Psoas muscle (tissue), 7 donors: ENCODE measurements at regions not wholly inside any gene's neighbourhood (a gene's known extent, or its start where the extent isn't known, plus 50 kb on each side); places are given as distances from the start of the nearest gene placed in this dataset.
"Not testable (repeated sequence)": the region's sequence is repeated elsewhere in the genome, so short reads cannot be mapped to it uniquely, and the experiment has no call there.

ENCODE experiments used
- ATAC-seq, 4 donors: fragments of 200-7000 bp; cut with Tn5 transposase; one replicate each; pipeline ENCODE4 v1.9.1; 2020; ENCODE audit warnings: moderate library complexity in 3 of 4, mild to moderate bottlenecking in 2 of 4
- DNase-seq, 2 donors: peaks; one replicate each; pipeline ENCODE4 v3.0.0-alpha.2; 2020
- H3K27ac ChIP-seq: fragments of 200-600 bp; one replicate; pipeline ENCODE4 v1.8.0; 2022
- H3K27me3 ChIP-seq, 3 donors: fragments of 200-600 bp in 1 of 3; one replicate each; pipeline versions ENCODE4 v1.6.1 to v1.8.0; 2013 to 2022; ENCODE audit warnings: low read length in 2 of 3, mild to moderate bottlenecking in 2 of 3, moderate library complexity in 1 of 3; ENCODE audit not compliant: insufficient read depth in 3 of 3
- H3K36me3 ChIP-seq, 2 donors: fragments of 200-600 bp in 1 of 2; one replicate each; pipeline versions ENCODE4 v1.6.1 to v1.8.0; 2013 to 2022; ENCODE audit warnings: low read depth in 1 of 2, mild to moderate bottlenecking in 1 of 2, moderate library complexity in 1 of 2; ENCODE audit not compliant: insufficient read depth in 1 of 2
- H3K4me1 ChIP-seq: fragments of 200-600 bp; one replicate; pipeline ENCODE4 v1.8.0; 2022
- H3K4me3 ChIP-seq: fragments of 200-600 bp; one replicate; pipeline ENCODE4 v1.8.0; 2022; ENCODE audit warnings: mild to moderate bottlenecking
- H3K9me3 ChIP-seq: fragments of 200-600 bp; one replicate; pipeline ENCODE4 v1.8.0; 2022
- CTCF ChIP-seq: fragments of 200-600 bp; IDR thresholded peaks from one replicate; pipeline ENCODE4 v1.8.0; 2022; ENCODE audit warnings: antibody characterized with exemption
- WGBS, 3 donors: extraction: QIAGEN DNeasy Blood & Tissue Kit; methylation state at CpG; one replicate each; pipeline versions ENCODE4 v1.1.6 to v1.1.7; 2013; 5-methylcytosine and 5-hydroxymethylcytosine counted together
- intact Hi-C, 2 donors: fragments of 100-400 bp; cut with DNase I; formaldehyde crosslinking; loops; one replicate each; pipeline versions ENCODE4 v1.11.0 to v1.14.2; 2022
- donor health status: healthy with polysubstance abuse.
- donor health status: DM: no; HTN: no; CAD: no; lungs with moderate emphysema.
- donor health status: Bipolar disorder and iron deficiency.
- donor health status: healthy.
- donor health status: DM: yes; HTN: yes; CAD: no.
- donor health status: DM: no; HTN: no; CAD: no.
- donor health status: DM: yes; HTN: yes; CAD: no.

GRCh38 chr1:99385852-99386251, 121.6 kb downstream of the PLPPR4 start:
- H3K9me3 ChIP-seq: no peaks in the 10 kb centered on the region
- H3K4me3 ChIP-seq: no peak overlapping the region
- no peaks in the 10 kb centered on the region for H3K36me3 ChIP-seq
- intact Hi-C loops: no loop called here
- H3K4me1 ChIP-seq: no peaks in the 10 kb centered on the region
- H3K27me3 ChIP-seq: no peaks in the 10 kb centered on the region
- no peak for DNase-seq
- no peak for TF ChIP-seq CTCF
- WGBS, 3 donors: 90 to 95% (median 91%) methylated on average over 4 of the region's 4 CpGs
- H3K27ac ChIP-seq: no peak overlapping the region
- no peak for ATAC-seq

- H3K27me3 ChIP-seq: no peaks in the 10 kb centered on the region
- no peak overlapping the region for H3K27ac ChIP-seq
- DNase-seq: no peak
- intact Hi-C loops: no loop called here
- ATAC-seq: no peak
- H3K9me3 ChIP-seq: no peaks in the 10 kb centered on the region
- H3K36me3 ChIP-seq: no peaks in the 10 kb centered on the region
- H3K4me1 ChIP-seq: no peaks in the 10 kb centered on the region
- no peak overlapping the region for H3K4me3 ChIP-seq
- 91 to 93% (median 92%) methylated on average over 2 of the region's 2 CpGs for WGBS, 3 donors
- no peak for TF ChIP-seq CTCF
These were observed 132.1 kb downstream of the PLPPR4 start for GRCh38 chr1:99396389-99396788.

DNA sequence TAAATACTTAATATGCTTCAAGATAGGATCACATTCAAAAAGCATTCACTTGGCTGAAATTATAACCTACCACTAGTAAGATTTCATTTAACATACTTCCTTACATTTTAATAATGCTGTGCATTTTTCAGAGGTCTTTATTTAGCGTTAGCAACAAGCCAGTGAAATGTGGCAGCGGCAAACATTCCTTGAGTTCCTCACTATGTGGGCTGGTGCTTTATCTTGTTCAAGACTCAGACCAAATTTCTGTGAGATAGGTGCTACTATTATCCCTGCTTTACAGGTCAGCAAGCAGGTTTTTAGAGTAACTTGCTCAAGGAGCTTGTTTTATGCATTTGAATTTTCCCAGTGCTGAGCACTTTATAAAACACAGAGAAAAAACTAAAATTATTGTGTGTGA, 132.7 kb downstream of the PLPPR4 start:
- 36 to 45% (median 44%) methylated on average over 2 of the region's 2 CpGs for WGBS, 3 donors
- no peak for ATAC-seq
- no peaks in the 10 kb centered on the region for H3K4me1 ChIP-seq
- no peak for DNase-seq
- no peak for TF ChIP-seq CTCF
- H3K27me3 ChIP-seq: no peaks in the 10 kb centered on the region
- H3K36me3 ChIP-seq: no peaks in the 10 kb centered on the region
- no peak overlapping the region for H3K27ac ChIP-seq
- no peak overlapping the region for H3K4me3 ChIP-seq
- intact Hi-C loops: no loop called here
- no peaks in the 10 kb centered on the region for H3K9me3 ChIP-seq

GRCh38 chr1:99397863-99398262, 133.6 kb downstream of the PLPPR4 start:
- ATAC-seq (no peak), DNase-seq (no peak)
- no peak overlapping the region for H3K4me3 ChIP-seq
- no peaks in the 10 kb centered on the region for H3K4me1 ChIP-seq
- intact Hi-C loops: no loop called here
- no peak overlapping the region for H3K27ac ChIP-seq
- H3K36me3 ChIP-seq: no peaks in the 10 kb centered on the region
- no peak for TF ChIP-seq CTCF
- H3K9me3 ChIP-seq: no peaks in the 10 kb centered on the region
- no peaks in the 10 kb centered on the region for H3K27me3 ChIP-seq

DNA sequence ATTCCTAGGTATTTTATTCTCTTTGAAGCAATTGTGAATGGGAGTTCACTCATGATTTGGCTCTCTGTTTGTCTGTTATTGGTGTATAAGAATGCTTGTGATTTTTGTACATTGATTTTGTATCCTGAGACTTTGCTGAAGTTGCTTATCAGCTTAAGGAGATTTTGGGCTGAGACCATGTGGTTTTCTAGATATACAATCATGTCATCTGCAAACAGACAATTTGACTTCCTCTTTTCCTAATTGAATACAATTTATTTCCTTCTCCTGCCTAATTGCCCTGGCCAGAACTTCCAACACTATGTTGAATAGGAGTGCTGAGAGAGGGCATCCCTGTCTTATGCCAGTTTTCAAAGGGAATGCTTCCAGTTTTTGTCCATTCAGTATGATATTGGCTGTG, 137.3 kb downstream of the PLPPR4 start:
- H3K9me3 ChIP-seq, intact Hi-C loops, H3K4me3 ChIP-seq, DNase-seq, H3K27me3 ChIP-seq, H3K27ac ChIP-seq, H3K36me3 ChIP-seq, ATAC-seq, H3K4me1 ChIP-seq: not testable (repeated sequence)

- ATAC-seq, H3K27me3 ChIP-seq, intact Hi-C loops, H3K9me3 ChIP-seq, DNase-seq, H3K4me3 ChIP-seq, H3K4me1 ChIP-seq, H3K27ac ChIP-seq, H3K36me3 ChIP-seq: not testable (repeated sequence)
- WGBS, 3 donors: 91 to 94% (median 91%) methylated on average over 4 to 6 of the region's 7 CpGs
These were observed 140.1 kb downstream of the PLPPR4 start for GRCh38 chr1:99404399-99404798.

- 82 to 92% (median 88%) methylated on average over 9 of the region's 9 CpGs for WGBS, 3 donors
- intact Hi-C loops, H3K27ac ChIP-seq, ATAC-seq, DNase-seq, H3K27me3 ChIP-seq, H3K4me1 ChIP-seq, H3K36me3 ChIP-seq, H3K9me3 ChIP-seq, H3K4me3 ChIP-seq: not testable (repeated sequence)
These were observed 141.0 kb downstream of the PLPPR4 start for GRCh38 chr1:99405325-99405724.
